IMR-90 (cell line): ENCODE measurements at regions not wholly inside any gene's neighbourhood (a gene's known extent, or its start where the extent isn't known, plus 50 kb on each side); places are given as distances from the start of the nearest gene placed in this dataset.
A peak's percentile ranks its signal among the peaks of the same experiment; 100 is the strongest.

Experiments
- ATAC-seq: fragments of 200-7000 bp; cut with Tn5 transposase; 2 replicates; pipeline ENCODE4 v1.9.1; 2020; ENCODE audit warnings: low read depth, mild to moderate bottlenecking, moderate library complexity
- BruUV-seq: library from RNA; stranded (reverse); fragments of 400-500 nt; replicated peaks from 2 replicates; lab custom pipeline; 2021; lab: Mats Ljungman, UMichigan
- CTCF ChIA-PET: fragments of 300-600 bp; formaldehyde crosslinking; extraction: SDS; loops from one replicate; lab custom pipeline; 2021; ENCODE audit warnings: antibody characterized with exemption; lab: Yijun Ruan, JAX
- POLR2A ChIA-PET: fragments of 300-600 bp; sonication (Branson Sonifier 250); formaldehyde crosslinking; loops from one replicate; lab custom pipeline; 2022; ENCODE audit warnings: antibody characterized with exemption; ENCODE audit not compliant: unreplicated experiment; lab: Charles Lee
- DNase-seq: peaks from one replicate; pipeline ENCODE4 v3.0.0; 2013
- H2AFZ ChIP-seq: replicated peaks from 2 replicates; pipeline ENCODE3; 2013; ENCODE audit warnings: low read length, mild to moderate bottlenecking; ENCODE audit not compliant: poor library complexity
- H2AK5ac ChIP-seq: 2 replicates; pipeline ENCODE4 v1.6.1; 2013; ENCODE audit warnings: low read depth, low read length, inconsistent platforms
- H2AK9ac ChIP-seq: replicated peaks from 2 replicates; pipeline ENCODE3; 2013; ENCODE audit warnings: mild to moderate bottlenecking, low read depth, low read length, moderate library complexity; ENCODE audit not compliant: poor library complexity
- H2BK120ac ChIP-seq: 2 replicates; pipeline ENCODE4 v1.6.1; 2013; ENCODE audit warnings: low read depth, low read length, inconsistent platforms
- H2BK15ac ChIP-seq: 3 replicates; pipeline ENCODE4 v1.6.1; 2013; ENCODE audit warnings: low read depth, low read length, inconsistent platforms
- H2BK20ac ChIP-seq: 2 replicates; pipeline ENCODE4 v1.6.1; 2013; ENCODE audit warnings: low read depth, mild to moderate bottlenecking, inconsistent platforms, low read length, moderate library complexity
- H2BK5ac ChIP-seq: 2 replicates; pipeline ENCODE4 v1.6.1; 2013; ENCODE audit warnings: mild to moderate bottlenecking, low read depth, low read length, inconsistent platforms; ENCODE audit not compliant: poor library complexity, severe bottlenecking
- H3K14ac ChIP-seq: replicated peaks from 2 replicates; pipeline ENCODE4 v1.6.1; 2013; ENCODE audit warnings: low read depth, low read length, inconsistent platforms
- H3K18ac ChIP-seq: 2 replicates; pipeline ENCODE4 v1.6.1; 2013; ENCODE audit warnings: low read depth, low read length, control low read depth
- H3K23ac ChIP-seq: 2 replicates; pipeline ENCODE4 v1.6.1; 2013; ENCODE audit warnings: low read depth, low read length, inconsistent platforms
- H3K27ac ChIP-seq: 2 replicates; pipeline ENCODE4 v1.5.1; 2013; ENCODE audit warnings: mild to moderate bottlenecking, control low read depth, low read length; ENCODE audit not compliant: insufficient read depth
- H3K27me3 ChIP-seq: 2 replicates; pipeline ENCODE4 v1.6.1; 2013; ENCODE audit warnings: low read length; ENCODE audit not compliant: control insufficient read depth, insufficient read depth
- H3K36me3 ChIP-seq: 2 replicates; pipeline ENCODE4 v1.6.1; 2013; ENCODE audit warnings: low read length, mixed read lengths; ENCODE audit not compliant: control insufficient read depth, insufficient read depth
- H3K4ac ChIP-seq: 2 replicates; pipeline ENCODE4 v1.6.1; 2013; ENCODE audit warnings: low read depth, low read length, inconsistent platforms
- H3K4me1 ChIP-seq: 2 replicates; pipeline ENCODE4 v1.6.1; 2013; ENCODE audit warnings: low read length, mixed read lengths; ENCODE audit not compliant: control insufficient read depth, insufficient read depth
- H3K4me2 ChIP-seq: 2 replicates; pipeline ENCODE4 v1.6.1; 2013; ENCODE audit warnings: low read depth, mild to moderate bottlenecking, control low read depth, low read length, moderate library complexity
- H3K4me3 ChIP-seq: 2 replicates; pipeline ENCODE4 v1.5.1; 2013; ENCODE audit warnings: low read depth, mild to moderate bottlenecking, control low read depth, low read length, moderate library complexity; ENCODE audit not compliant: insufficient read depth
- H3K56ac ChIP-seq: 2 replicates; pipeline ENCODE4 v1.6.1; 2013; ENCODE audit warnings: low read length, inconsistent platforms; ENCODE audit not compliant: insufficient read depth; ENCODE audit errors: extremely low read depth
- H3K79me1 ChIP-seq, 2 experiments: 2 replicates each; pipeline ENCODE4 v1.6.1; 2013; ENCODE audit warnings: low read length in 2 of 2, inconsistent platforms in 1 of 2, low read depth in 1 of 2
- H3K9ac ChIP-seq: 2 replicates; pipeline ENCODE4 v1.6.1; 2013; ENCODE audit warnings: low read depth, low read length, control low read depth
- H3K9me1 ChIP-seq: 2 replicates; pipeline ENCODE4 v1.6.1; 2013; ENCODE audit warnings: low read length, inconsistent platforms; ENCODE audit not compliant: insufficient read depth
- H3K9me3 ChIP-seq: 2 replicates; pipeline ENCODE4 v1.6.1; 2013; ENCODE audit warnings: low read length; ENCODE audit not compliant: control insufficient read depth, insufficient read depth
- H4K20me1 ChIP-seq: 2 replicates; pipeline ENCODE4 v1.6.1; 2013; ENCODE audit warnings: low read length, inconsistent platforms; ENCODE audit not compliant: insufficient read depth
- H4K5ac ChIP-seq: 2 replicates; pipeline ENCODE4 v1.6.1; 2013; ENCODE audit warnings: mild to moderate bottlenecking, low read depth, low read length, control low read depth
- H4K8ac ChIP-seq, 2 experiments: 2 replicates each; pipeline ENCODE4 v1.6.1; 2013; ENCODE audit warnings: low read depth in 2 of 2, low read length in 2 of 2, control low read depth in 1 of 2, inconsistent platforms in 1 of 2
- H4K91ac ChIP-seq: 2 replicates; pipeline ENCODE4 v1.6.1; 2013; ENCODE audit warnings: low read depth, low read length, inconsistent platforms; ENCODE audit not compliant: insufficient read depth
- NFE2L2 ChIP-seq: fragments of 150-350 bp; IDR thresholded peaks from 2 replicates; pipeline ENCODE4 v1.6.1; 2016; ENCODE audit warnings: low read depth, mild to moderate bottlenecking, low read length
- RAD21 ChIP-seq: IDR thresholded peaks from 2 replicates; pipeline ENCODE4 v1.6.1; 2012; ENCODE audit warnings: low read length, improper control_type of control experiment
- dilution Hi-C: fragments of 300-500 bp; cut with HindIII; formaldehyde crosslinking; loops from one replicate; pipeline ENCODE4 v1.14.3; 2018; ENCODE audit warnings: low sequenced_read_pairs; ENCODE audit not compliant: unreplicated experiment
- in situ Hi-C: fragments of 300-500 bp; cut with MboI; formaldehyde crosslinking; loops from 3 replicates; pipeline ENCODE4 v1.14.3; 2019; ENCODE audit warnings: low sequenced_read_pairs, inconsistent platforms, mixed read lengths
- intact Hi-C: fragments of 100-400 bp; cut with micrococcal nuclease; formaldehyde crosslinking; loops from 2 replicates; pipeline ENCODE4 v1.10.0; 2022

GRCh38 chr6:141103246-141103645 is 1029.5 kb upstream of the GJE1 start:
- Histone ChIP-seq H3K79me1 (no peaks in the 10 kb centered on the region), H3K9me3 (no peaks in the 10 kb centered on the region), H3K27me3 (no peaks in the 10 kb centered on the region), H2BK20ac (no peak overlapping the region), H4K5ac (no peak overlapping the region), H3K4me2 (no peak overlapping the region), H2AK9ac (no peak overlapping the region), H3K56ac (no peak overlapping the region), H3K23ac (no peak overlapping the region), H3K27ac (no peak overlapping the region), H3K18ac (no peak overlapping the region), H3K9ac (no peak overlapping the region), H3K4me3 (no peak overlapping the region), H3K4me1 (peaks cover 3% of the 10 kb centered on the region; the same call in 1 of the 2 replicates), H2BK120ac (no peak overlapping the region), H4K20me1 (no peaks in the 10 kb centered on the region), H4K8ac (no peak overlapping the region), H3K36me3 (no peaks in the 10 kb centered on the region), H3K14ac (no peak overlapping the region), H3K4ac (no peak overlapping the region), H3K9me1 (no peaks in the 10 kb centered on the region), H2AFZ (no peak overlapping the region), H4K91ac (no peak overlapping the region), H2BK5ac (no peak overlapping the region), H2BK15ac (no peak overlapping the region), H2AK5ac (no peak overlapping the region)
- DNase-seq (peak; percentile 59), ATAC-seq (no peak)
- in situ Hi-C loops, result no loop called here
- ChIA-PET CTCF (no interaction called here), POLR2A (no interaction called here)
- TF ChIP-seq RAD21 (no peak), NFE2L2 (no peak)
- dilution Hi-C loops, result no loop called here
- intact Hi-C loops, result no loop called here
- no TSS peak for BruUV-seq
